IMR-90 (cell line): ENCODE measurements at regions not wholly inside any gene's neighbourhood (a gene's known extent, or its start where the extent isn't known, plus 50 kb on each side); places are given as distances from the start of the nearest gene placed in this dataset.

Source experiments
- ATAC-seq: fragments of 200-7000 bp; cut with Tn5 transposase; 2 replicates; pipeline ENCODE4 v1.9.1; 2020; ENCODE audit warnings: low read depth, mild to moderate bottlenecking, moderate library complexity
- BruUV-seq: library from RNA; stranded (reverse); fragments of 400-500 nt; replicated peaks from 2 replicates; lab custom pipeline; 2021; lab: Mats Ljungman, UMichigan
- CTCF ChIA-PET: fragments of 300-600 bp; formaldehyde crosslinking; extraction: SDS; loops from one replicate; lab custom pipeline; 2021; ENCODE audit warnings: antibody characterized with exemption; lab: Yijun Ruan, JAX
- POLR2A ChIA-PET: fragments of 300-600 bp; sonication (Branson Sonifier 250); formaldehyde crosslinking; loops from one replicate; lab custom pipeline; 2022; ENCODE audit warnings: antibody characterized with exemption; ENCODE audit not compliant: unreplicated experiment; lab: Charles Lee
- DNase-seq: peaks from one replicate; pipeline ENCODE4 v3.0.0; 2013
- H2AFZ ChIP-seq: replicated peaks from 2 replicates; pipeline ENCODE3; 2013; ENCODE audit warnings: low read length, mild to moderate bottlenecking; ENCODE audit not compliant: poor library complexity
- H2AK5ac ChIP-seq: 2 replicates; pipeline ENCODE4 v1.6.1; 2013; ENCODE audit warnings: low read depth, low read length, inconsistent platforms
- H2AK9ac ChIP-seq: replicated peaks from 2 replicates; pipeline ENCODE3; 2013; ENCODE audit warnings: mild to moderate bottlenecking, low read depth, low read length, moderate library complexity; ENCODE audit not compliant: poor library complexity
- H2BK120ac ChIP-seq: 2 replicates; pipeline ENCODE4 v1.6.1; 2013; ENCODE audit warnings: low read depth, low read length, inconsistent platforms
- H2BK15ac ChIP-seq: 3 replicates; pipeline ENCODE4 v1.6.1; 2013; ENCODE audit warnings: low read depth, low read length, inconsistent platforms
- H2BK20ac ChIP-seq: 2 replicates; pipeline ENCODE4 v1.6.1; 2013; ENCODE audit warnings: low read depth, mild to moderate bottlenecking, inconsistent platforms, low read length, moderate library complexity
- H2BK5ac ChIP-seq: 2 replicates; pipeline ENCODE4 v1.6.1; 2013; ENCODE audit warnings: mild to moderate bottlenecking, low read depth, low read length, inconsistent platforms; ENCODE audit not compliant: poor library complexity, severe bottlenecking
- H3K14ac ChIP-seq: replicated peaks from 2 replicates; pipeline ENCODE4 v1.6.1; 2013; ENCODE audit warnings: low read depth, low read length, inconsistent platforms
- H3K18ac ChIP-seq: 2 replicates; pipeline ENCODE4 v1.6.1; 2013; ENCODE audit warnings: low read depth, low read length, control low read depth
- H3K23ac ChIP-seq: 2 replicates; pipeline ENCODE4 v1.6.1; 2013; ENCODE audit warnings: low read depth, low read length, inconsistent platforms
- H3K27ac ChIP-seq: 2 replicates; pipeline ENCODE4 v1.5.1; 2013; ENCODE audit warnings: mild to moderate bottlenecking, control low read depth, low read length; ENCODE audit not compliant: insufficient read depth
- H3K27me3 ChIP-seq: 2 replicates; pipeline ENCODE4 v1.6.1; 2013; ENCODE audit warnings: low read length; ENCODE audit not compliant: control insufficient read depth, insufficient read depth
- H3K36me3 ChIP-seq: 2 replicates; pipeline ENCODE4 v1.6.1; 2013; ENCODE audit warnings: low read length, mixed read lengths; ENCODE audit not compliant: control insufficient read depth, insufficient read depth
- H3K4ac ChIP-seq: 2 replicates; pipeline ENCODE4 v1.6.1; 2013; ENCODE audit warnings: low read depth, low read length, inconsistent platforms
- H3K4me1 ChIP-seq: 2 replicates; pipeline ENCODE4 v1.6.1; 2013; ENCODE audit warnings: low read length, mixed read lengths; ENCODE audit not compliant: control insufficient read depth, insufficient read depth
- H3K4me2 ChIP-seq: 2 replicates; pipeline ENCODE4 v1.6.1; 2013; ENCODE audit warnings: low read depth, mild to moderate bottlenecking, control low read depth, low read length, moderate library complexity
- H3K4me3 ChIP-seq: 2 replicates; pipeline ENCODE4 v1.5.1; 2013; ENCODE audit warnings: low read depth, mild to moderate bottlenecking, control low read depth, low read length, moderate library complexity; ENCODE audit not compliant: insufficient read depth
- H3K56ac ChIP-seq: 2 replicates; pipeline ENCODE4 v1.6.1; 2013; ENCODE audit warnings: low read length, inconsistent platforms; ENCODE audit not compliant: insufficient read depth; ENCODE audit errors: extremely low read depth
- H3K79me1 ChIP-seq, 2 experiments: 2 replicates each; pipeline ENCODE4 v1.6.1; 2013; ENCODE audit warnings: low read length in 2 of 2, inconsistent platforms in 1 of 2, low read depth in 1 of 2
- H3K9ac ChIP-seq: 2 replicates; pipeline ENCODE4 v1.6.1; 2013; ENCODE audit warnings: low read depth, low read length, control low read depth
- H3K9me1 ChIP-seq: 2 replicates; pipeline ENCODE4 v1.6.1; 2013; ENCODE audit warnings: low read length, inconsistent platforms; ENCODE audit not compliant: insufficient read depth
- H3K9me3 ChIP-seq: 2 replicates; pipeline ENCODE4 v1.6.1; 2013; ENCODE audit warnings: low read length; ENCODE audit not compliant: control insufficient read depth, insufficient read depth
- H4K20me1 ChIP-seq: 2 replicates; pipeline ENCODE4 v1.6.1; 2013; ENCODE audit warnings: low read length, inconsistent platforms; ENCODE audit not compliant: insufficient read depth
- H4K5ac ChIP-seq: 2 replicates; pipeline ENCODE4 v1.6.1; 2013; ENCODE audit warnings: mild to moderate bottlenecking, low read depth, low read length, control low read depth
- H4K8ac ChIP-seq, 2 experiments: 2 replicates each; pipeline ENCODE4 v1.6.1; 2013; ENCODE audit warnings: low read depth in 2 of 2, low read length in 2 of 2, control low read depth in 1 of 2, inconsistent platforms in 1 of 2
- H4K91ac ChIP-seq: 2 replicates; pipeline ENCODE4 v1.6.1; 2013; ENCODE audit warnings: low read depth, low read length, inconsistent platforms; ENCODE audit not compliant: insufficient read depth
- BHLHE40 ChIP-seq: fragments of 150-350 bp; IDR thresholded peaks from 2 replicates; pipeline ENCODE4 v1.6.1; 2016; ENCODE audit warnings: mild to moderate bottlenecking, low read depth, low read length
- CEBPB ChIP-seq: IDR thresholded peaks from 2 replicates; pipeline ENCODE4 v1.6.1; 2012; ENCODE audit warnings: low read depth, low read length, improper control_type of control experiment
- CHD1 ChIP-seq: IDR thresholded peaks from 2 replicates; pipeline ENCODE4 v1.6.1; 2012; ENCODE audit warnings: low read depth, low read length, improper control_type of control experiment
- CTCF ChIP-seq: conservative IDR thresholded peaks from 2 replicates; pipeline ENCODE4 v1.5.1; 2012; ENCODE audit warnings: mild to moderate bottlenecking, low read depth, low read length, improper control_type of control experiment
- FOS ChIP-seq: fragments of 150-350 bp; IDR thresholded peaks from 2 replicates; pipeline ENCODE4 v1.6.1; 2016; ENCODE audit warnings: low read depth, low read length
- MAFK ChIP-seq: IDR thresholded peaks from 2 replicates; pipeline ENCODE4 v1.6.1; 2012; ENCODE audit warnings: low read depth, low read length, improper control_type of control experiment
- MAZ ChIP-seq: IDR thresholded peaks from 2 replicates; pipeline ENCODE4 v1.6.1; 2012; ENCODE audit warnings: low read depth, mild to moderate bottlenecking, low read length, improper control_type of control experiment, moderate library complexity, borderline replicate concordance
- MXI1 ChIP-seq: IDR thresholded peaks from 2 replicates; pipeline ENCODE4 v1.6.1; 2012; ENCODE audit warnings: low read depth, mild to moderate bottlenecking, low read length, moderate library complexity, borderline replicate concordance
- NFE2L2 ChIP-seq: fragments of 150-350 bp; IDR thresholded peaks from 2 replicates; pipeline ENCODE4 v1.6.1; 2016; ENCODE audit warnings: low read depth, mild to moderate bottlenecking, low read length
- POLR2A ChIP-seq: IDR thresholded peaks from 2 replicates; pipeline ENCODE4 v1.6.1; 2012; ENCODE audit warnings: mild to moderate bottlenecking, low read depth, low read length
- SMC3 ChIP-seq: fragments of 150-350 bp; IDR thresholded peaks from 2 replicates; pipeline ENCODE4 v1.6.1; 2016; ENCODE audit warnings: low read depth, mild to moderate bottlenecking, antibody characterized with exemption, low read length, moderate library complexity
- WGBS, 2 experiments: methylation state at CpG; one replicate each; pipeline versions ENCODE4 v1.1.5 to v1.1.7; 2013; ENCODE audit warnings: missing lambda C conversion rate in 2 of 2; ENCODE audit not compliant: insufficient read length in 1 of 2; ENCODE audit errors: extremely low coverage in 2 of 2; 5-methylcytosine and 5-hydroxymethylcytosine counted together
- dilution Hi-C: fragments of 300-500 bp; cut with HindIII; formaldehyde crosslinking; loops from one replicate; pipeline ENCODE4 v1.14.3; 2018; ENCODE audit warnings: low sequenced_read_pairs; ENCODE audit not compliant: unreplicated experiment
- in situ Hi-C: fragments of 300-500 bp; cut with MboI; formaldehyde crosslinking; loops from 3 replicates; pipeline ENCODE4 v1.14.3; 2019; ENCODE audit warnings: low sequenced_read_pairs, inconsistent platforms, mixed read lengths
- intact Hi-C: fragments of 100-400 bp; cut with micrococcal nuclease; formaldehyde crosslinking; loops from 2 replicates; pipeline ENCODE4 v1.10.0; 2022
- TF ChIP-seq, protein P1 (sequence below): fragments of 150-350 bp; IDR thresholded peaks from 2 replicates; pipeline ENCODE4 v1.6.1; 2017; ENCODE audit warnings: mild to moderate bottlenecking, antibody characterized with exemption, low read length, low read depth
- TF ChIP-seq, protein P2 (sequence below): fragments of 150-350 bp; IDR thresholded peaks from 2 replicates; pipeline ENCODE4 v1.6.1; 2016; ENCODE audit warnings: low read depth, mild to moderate bottlenecking, low read length, moderate library complexity, borderline replicate concordance

- WGBS, 2 experiments: 2% methylated on average over 20 of the region's 53 CpGs; no CpG with 5 or more reads in 1 of the 2 experiments
- peaks cover 0 to 5% of the 10 kb centered on the region in 2 experiments; a peak in 2 of 4 replicates for H3K79me1 ChIP-seq
- no peaks in the 10 kb centered on the region; the same call in 1 of the 2 replicates for H3K4me1 ChIP-seq
- peak overlapping the region; percentile 88 for H3K4me3 ChIP-seq
- H2AFZ ChIP-seq: peak overlapping the region; percentile 88
- peak overlapping the region; percentile 92 for H3K27ac ChIP-seq
- peak overlapping the region; percentile 91 for H3K23ac ChIP-seq
- POLR2A ChIA-PET: interaction anchor here (0.7 to 2.2 kb wide), 6 partner anchors 7 to 1667 kb away, joined by 3 to 22 read pairs (median 4); a partner anchor contains a TSS
- in situ Hi-C loops: loop anchor here (25.0 kb wide), 1 partner anchor 1633 kb away; a partner anchor contains a TSS
- H3K27me3 ChIP-seq: no peaks in the 10 kb centered on the region
- peak overlapping the region; percentile 78 for H4K8ac ChIP-seq
- ATAC-seq (peak; percentile 79), DNase-seq (peak; percentile 99)
- H3K4ac ChIP-seq: peak overlapping the region; percentile 83
- H3K56ac ChIP-seq: peak overlapping the region; percentile 86
- H4K91ac ChIP-seq: peak overlapping the region; percentile 83
- H4K20me1 ChIP-seq: no peaks in the 10 kb centered on the region
- H3K4me2 ChIP-seq: peak overlapping the region; percentile 96
- H3K36me3 ChIP-seq: no peaks in the 10 kb centered on the region
- H3K9ac ChIP-seq: peak overlapping the region; percentile 96
- H2BK5ac ChIP-seq: peak overlapping the region; percentile 94
- no peaks in the 10 kb centered on the region for H3K9me3 ChIP-seq
- CTCF ChIA-PET: interaction anchor here (0.7 kb wide), 1 partner anchor 29 kb away, joined by 4 read pairs; no protein-coding TSS in a partner anchor
- peak overlapping the region; percentile 80 for H3K18ac ChIP-seq
- no peaks in the 10 kb centered on the region for H3K9me1 ChIP-seq
- BruUV-seq: TSS peak; percentile 98
- H2BK20ac ChIP-seq: peak overlapping the region; percentile 35
- intact Hi-C loops: loop anchor here (1.0 to 2.0 kb wide), 3 partner anchors 12 to 68 kb away; a partner anchor contains a TSS
- H2BK120ac ChIP-seq: peak overlapping the region; percentile 81
- peak overlapping the region; percentile 60 for H4K5ac ChIP-seq
- peak overlapping the region; percentile 56; the same call in 1 of the 2 replicates for H2AK5ac ChIP-seq
- peak overlapping the region; percentile 21; the same call in 1 of the 3 replicates for H2BK15ac ChIP-seq
- dilution Hi-C loops: no loop called here
- peak overlapping the region; percentile 72 for H3K14ac ChIP-seq
- peak overlapping the region; percentile 80 for H2AK9ac ChIP-seq
- TF ChIP-seq MAZ: peak; percentile 32; the same call in 1 of the 2 replicates
- peak; percentile 99 for TF ChIP-seq POLR2A
- peak; percentile 48 for TF ChIP-seq NFE2L2
- peak; percentile 67 for TF ChIP-seq CHD1
- TF ChIP-seq, protein P1, sequence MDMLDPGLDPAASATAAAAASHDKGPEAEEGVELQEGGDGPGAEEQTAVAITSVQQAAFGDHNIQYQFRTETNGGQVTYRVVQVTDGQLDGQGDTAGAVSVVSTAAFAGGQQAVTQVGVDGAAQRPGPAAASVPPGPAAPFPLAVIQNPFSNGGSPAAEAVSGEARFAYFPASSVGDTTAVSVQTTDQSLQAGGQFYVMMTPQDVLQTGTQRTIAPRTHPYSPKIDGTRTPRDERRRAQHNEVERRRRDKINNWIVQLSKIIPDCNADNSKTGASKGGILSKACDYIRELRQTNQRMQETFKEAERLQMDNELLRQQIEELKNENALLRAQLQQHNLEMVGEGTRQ: no peak
- peak; percentile 93 for TF ChIP-seq BHLHE40
- peak; percentile 35; the same call in 1 of the 2 replicates for TF ChIP-seq CEBPB
- TF ChIP-seq, protein P2, sequence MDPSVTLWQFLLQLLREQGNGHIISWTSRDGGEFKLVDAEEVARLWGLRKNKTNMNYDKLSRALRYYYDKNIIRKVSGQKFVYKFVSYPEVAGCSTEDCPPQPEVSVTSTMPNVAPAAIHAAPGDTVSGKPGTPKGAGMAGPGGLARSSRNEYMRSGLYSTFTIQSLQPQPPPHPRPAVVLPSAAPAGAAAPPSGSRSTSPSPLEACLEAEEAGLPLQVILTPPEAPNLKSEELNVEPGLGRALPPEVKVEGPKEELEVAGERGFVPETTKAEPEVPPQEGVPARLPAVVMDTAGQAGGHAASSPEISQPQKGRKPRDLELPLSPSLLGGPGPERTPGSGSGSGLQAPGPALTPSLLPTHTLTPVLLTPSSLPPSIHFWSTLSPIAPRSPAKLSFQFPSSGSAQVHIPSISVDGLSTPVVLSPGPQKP: no peak
- TF ChIP-seq CTCF: peak; percentile 53
- peak; percentile 56 for TF ChIP-seq FOS
- peak; percentile 59 for TF ChIP-seq MXI1
- TF ChIP-seq MAFK: no peak
- peak; percentile 30 for TF ChIP-seq SMC3
These were observed 117.3 kb downstream of the HFE start for GRCh38 chr6:26204332-26205160.
